NCI-H446 treated with DMSO at 0.1 percent for 48 hours (cell line): ENCODE measurements at regions not wholly inside any gene's neighbourhood (a gene's known extent, or its start where the extent isn't known, plus 50 kb on each side); places are given as distances from the start of the nearest gene placed in this dataset.
"Not testable (repeated sequence)": the region's sequence is repeated elsewhere in the genome, so short reads cannot be mapped to it uniquely, and the experiment has no call there.

ENCODE experiments used
- DNase-seq: peaks from one replicate; lab custom pipeline; 2025; lab: John Stamatoyannopoulos, UW

DNA sequence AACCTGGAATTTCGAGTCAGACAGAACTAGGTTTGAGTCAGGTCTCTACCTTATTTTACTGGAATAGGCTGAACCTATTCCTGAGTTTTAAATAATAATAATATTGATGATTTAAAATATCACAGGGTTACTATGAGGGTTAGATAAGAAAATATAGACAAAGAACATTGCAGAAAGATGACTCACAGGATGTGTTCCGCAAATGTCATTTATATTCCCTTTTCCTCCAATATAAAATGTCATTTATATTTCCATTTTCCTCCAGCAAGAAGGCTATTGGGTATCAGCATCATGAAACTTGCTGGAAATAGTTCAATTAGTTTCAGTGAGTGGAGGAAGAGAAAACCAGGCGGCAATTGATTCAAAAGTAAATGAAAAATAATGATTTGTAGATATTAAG lies 163.9 kb upstream of the RASSF8 start:
- no peak for DNase-seq

DNA sequence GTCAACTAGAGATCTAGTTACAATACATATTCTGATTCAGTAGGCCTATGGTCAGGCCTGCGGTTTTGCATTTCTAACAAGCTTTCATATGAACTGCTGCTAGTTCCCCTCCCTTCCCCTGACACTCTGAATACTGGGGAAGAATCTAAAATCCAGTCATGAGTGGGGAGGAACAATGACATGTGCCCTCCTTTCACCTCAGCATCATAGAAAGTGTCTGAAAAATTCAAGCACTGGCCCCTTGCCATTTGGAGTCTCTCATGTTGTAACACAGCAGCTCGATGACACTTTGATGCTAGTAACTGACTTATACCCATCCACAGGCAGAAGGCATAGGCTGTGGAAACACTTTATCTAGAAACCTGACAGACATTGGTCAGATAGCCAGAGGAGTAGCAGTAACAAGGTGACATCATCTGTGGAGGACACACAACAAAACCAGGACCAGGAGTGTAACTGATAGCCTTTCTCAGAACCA lies 161.9 kb upstream of the RASSF8 start:
- no peak for DNase-seq

DNA sequence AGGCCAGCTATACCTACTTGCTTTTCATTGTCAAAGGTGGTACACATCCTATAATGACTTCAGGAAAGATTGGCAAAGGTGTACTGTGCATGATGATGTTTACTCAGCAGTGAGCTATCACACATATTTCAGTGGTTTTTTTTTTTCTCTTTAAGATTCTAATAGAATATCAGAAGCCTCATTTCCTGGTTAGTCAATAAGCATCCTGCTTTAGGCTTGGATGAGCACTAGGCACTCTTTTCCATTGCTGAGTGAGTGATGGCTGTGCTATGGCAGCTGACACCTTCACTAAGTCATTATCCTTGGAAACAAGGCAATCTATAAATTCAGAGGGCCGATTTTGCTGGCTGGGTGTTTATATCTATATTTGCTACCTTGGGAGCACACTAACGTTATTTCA lies 161.1 kb upstream of the RASSF8 start:
- no peak for DNase-seq

DNA sequence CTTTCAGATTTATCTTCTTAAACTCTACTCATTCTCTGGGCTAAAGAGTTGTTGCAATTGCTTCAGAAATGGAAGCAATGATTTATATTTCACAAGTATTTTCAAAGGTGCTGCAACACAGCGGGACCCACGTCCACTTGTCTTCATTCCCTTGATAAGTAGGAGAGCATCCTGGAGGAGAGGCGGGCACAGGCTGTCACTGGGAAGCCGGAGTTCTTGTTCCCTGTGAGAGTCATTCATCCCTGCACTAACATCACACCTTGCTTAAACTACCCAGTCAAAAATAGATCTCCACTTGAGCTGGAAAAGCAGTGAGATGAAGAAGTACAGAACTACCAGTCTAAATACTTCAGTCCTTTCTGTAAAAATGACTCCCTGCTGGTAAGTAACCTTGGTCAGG lies 160.5 kb upstream of the RASSF8 start:
- no peak for DNase-seq

DNA sequence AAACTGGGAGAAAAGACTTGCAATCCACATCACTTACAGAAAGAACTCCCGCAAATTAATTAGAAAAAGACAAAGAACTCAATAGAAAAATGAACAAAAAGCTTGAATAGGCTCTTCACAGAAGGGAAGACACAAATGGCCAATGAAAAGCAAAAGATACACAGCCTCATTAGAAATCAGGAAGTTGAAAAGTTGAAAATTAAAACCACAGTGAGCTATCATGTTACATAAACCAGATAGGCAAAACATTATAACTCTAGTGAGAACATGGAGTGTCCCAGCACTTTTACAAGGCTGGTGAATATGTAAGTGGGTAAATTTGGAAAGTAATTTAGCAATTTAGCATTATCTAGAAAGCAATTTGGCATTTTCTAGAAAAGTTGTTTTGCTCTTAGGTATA lies 158.4 kb upstream of the RASSF8 start:
- no peak for DNase-seq

DNA sequence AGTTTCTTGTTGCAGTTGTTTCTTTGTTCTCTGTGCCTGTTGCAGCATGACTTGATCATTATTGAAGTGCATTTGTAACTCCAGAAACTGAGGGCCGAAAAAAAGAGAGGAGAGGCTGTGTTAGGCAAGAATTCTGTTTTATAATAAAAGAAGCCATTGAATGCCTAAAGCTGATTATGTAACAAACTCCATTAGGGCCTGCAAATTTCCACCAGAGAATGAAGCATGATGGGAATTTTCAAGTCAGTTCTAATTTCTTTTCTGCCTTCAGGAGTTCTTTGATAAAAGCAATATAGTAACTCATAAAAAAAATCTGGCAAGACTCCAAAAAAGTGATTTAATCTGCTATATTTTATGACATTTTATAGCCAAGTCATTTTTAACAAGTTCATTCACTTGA lies 156.7 kb upstream of the RASSF8 start:
- DNase-seq, result no peak

DNA sequence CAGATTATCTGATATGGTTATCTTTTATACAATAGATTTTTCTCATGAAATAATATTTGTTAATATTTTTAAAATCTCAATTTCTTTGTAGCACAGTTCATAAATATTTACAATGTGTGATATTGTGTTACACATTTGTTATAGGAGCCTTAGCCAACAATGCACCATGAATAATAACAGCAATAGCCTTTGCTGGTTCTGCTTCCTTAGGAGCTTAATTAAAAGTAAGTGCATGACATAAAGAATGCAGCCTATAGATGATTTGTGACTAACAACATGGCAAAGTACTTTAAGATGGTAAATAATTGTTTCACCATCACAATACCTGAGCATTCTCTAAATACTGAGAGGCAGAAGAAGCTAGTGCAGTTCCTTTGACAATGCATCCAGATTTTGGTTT lies 156.3 kb upstream of the RASSF8 start:
- DNase-seq, result no peak

DNA sequence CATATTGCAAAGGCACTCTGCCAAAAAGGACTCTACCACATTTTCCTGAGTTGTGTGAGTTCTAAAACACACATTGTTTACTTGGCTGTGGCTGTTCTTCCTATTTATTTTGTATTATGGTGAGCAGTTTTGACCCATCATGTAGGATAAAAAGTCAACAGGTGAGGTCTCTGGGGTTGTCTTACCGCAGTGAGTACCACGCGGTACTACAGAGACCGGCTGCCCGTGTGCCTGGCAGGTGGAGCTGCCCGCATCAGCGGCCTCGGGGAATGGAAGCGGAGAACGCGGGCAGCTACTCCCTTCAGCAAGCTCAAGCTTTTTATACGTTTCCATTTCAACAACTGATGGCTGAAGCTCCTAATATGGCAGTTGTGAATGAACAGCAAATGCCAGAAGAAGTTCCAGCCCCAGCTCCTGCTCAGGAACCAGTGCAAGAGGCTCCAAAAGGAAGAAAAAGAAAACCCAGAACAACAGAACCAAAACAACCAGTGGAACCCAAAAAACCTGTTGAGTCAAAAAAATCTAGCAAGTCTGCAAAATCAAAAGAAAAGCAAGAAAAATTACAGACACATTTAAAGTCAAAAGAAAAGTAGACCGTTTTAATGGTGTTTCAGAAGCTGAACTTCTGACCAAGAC lies 155.3 kb upstream of the RASSF8 start:
- DNase-seq, result not testable (repeated sequence)

DNA sequence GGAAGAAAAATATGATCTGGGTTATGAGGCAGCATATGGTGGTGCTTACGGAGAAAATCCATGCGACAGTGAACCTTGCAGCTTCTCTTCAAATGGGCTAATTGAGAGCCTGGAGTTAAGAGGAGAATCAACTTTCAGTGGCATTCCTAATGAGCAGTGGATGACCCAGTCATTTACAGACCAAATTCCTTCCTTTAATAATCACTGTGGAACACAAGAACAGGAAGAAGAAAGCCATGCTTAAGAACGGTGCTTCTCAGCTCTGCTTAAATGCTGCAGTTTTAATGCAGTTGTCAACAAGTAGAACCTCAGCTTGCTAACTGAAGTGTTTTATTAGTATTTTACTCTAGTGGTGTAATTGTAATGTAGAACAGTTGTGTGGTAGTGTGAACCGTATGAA lies 154.2 kb upstream of the RASSF8 start:
- DNase-seq, result not testable (repeated sequence)

DNA sequence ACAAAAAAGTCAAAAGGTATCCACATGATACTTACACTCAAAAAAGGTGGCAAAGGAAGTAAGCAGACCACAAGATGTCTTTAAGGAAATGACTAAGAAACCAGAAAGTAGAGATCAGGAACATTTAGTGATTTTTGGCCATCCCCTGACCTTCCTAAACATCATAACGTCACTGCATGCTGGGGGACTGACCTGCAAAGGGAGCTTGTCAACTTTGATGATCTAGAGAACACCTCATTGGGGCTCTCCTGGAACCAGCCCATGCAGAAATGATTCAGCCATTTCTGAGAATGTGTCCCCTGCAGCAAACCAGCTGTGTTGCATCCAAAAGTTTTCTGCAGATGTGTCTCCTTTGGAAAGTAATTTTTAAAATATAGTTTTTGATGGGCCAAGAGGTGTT lies 152.2 kb upstream of the RASSF8 start:
- DNase-seq, result no peak

DNA sequence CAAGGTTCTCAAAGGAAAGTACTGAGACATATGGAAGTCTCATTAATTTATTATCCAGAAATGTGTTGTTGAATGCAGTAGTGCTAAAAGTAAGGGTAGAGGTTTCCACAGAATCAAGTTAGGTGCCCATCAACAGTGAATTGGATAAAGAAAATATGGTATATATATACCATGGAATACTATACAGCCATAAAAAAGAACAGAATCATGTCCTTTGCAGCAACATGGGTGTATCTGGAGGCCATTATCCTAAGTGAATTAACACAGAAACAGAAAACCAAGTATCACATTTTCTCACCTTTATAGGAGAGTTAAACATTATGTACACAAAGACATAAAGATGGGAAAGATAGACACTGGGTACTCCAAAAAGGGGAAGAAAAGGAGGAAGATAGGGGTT lies 149.9 kb upstream of the RASSF8 start:
- DNase-seq, result no peak

DNA sequence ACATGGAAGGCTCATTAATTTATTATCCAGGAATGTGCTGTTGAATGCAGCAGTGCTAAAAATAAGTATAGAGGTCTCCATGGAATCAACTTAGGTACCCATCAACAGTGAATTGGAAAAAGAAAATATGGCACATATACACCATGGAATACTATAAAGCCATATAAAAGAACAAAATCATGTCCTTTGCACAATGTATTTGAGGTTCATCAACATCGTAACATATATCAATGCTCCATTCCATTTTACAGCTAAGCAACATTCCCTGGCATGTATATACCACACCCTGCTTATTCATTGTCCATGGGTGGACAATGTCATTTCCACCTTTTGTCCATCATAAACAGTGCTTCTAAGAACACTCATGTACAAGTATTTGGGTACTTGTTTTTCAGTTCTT lies 147.8 kb upstream of the RASSF8 start:
- DNase-seq, result no peak

DNA sequence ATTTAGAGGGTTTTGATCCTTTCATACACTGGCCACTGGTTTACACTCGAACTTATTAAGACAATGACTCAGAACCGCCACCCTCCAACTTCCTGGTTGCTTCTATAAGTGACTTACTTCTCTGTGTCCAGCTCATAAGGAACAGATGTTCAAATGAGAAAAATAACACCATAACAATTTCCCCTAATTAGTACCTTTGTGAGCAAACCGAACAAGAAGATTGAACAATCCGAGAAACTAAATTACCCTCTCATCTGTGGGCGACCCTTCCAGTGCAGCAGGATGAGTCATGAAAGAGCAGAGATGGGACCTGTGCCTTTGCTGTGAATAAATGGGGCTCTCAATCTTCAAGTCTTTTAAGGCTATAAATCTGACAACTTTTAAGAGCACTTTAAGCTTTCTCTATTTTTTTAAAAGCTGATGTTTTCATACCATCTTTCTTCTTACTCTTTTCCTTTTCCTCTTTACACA lies 146.8 kb upstream of the RASSF8 start:
- no peak for DNase-seq

DNA sequence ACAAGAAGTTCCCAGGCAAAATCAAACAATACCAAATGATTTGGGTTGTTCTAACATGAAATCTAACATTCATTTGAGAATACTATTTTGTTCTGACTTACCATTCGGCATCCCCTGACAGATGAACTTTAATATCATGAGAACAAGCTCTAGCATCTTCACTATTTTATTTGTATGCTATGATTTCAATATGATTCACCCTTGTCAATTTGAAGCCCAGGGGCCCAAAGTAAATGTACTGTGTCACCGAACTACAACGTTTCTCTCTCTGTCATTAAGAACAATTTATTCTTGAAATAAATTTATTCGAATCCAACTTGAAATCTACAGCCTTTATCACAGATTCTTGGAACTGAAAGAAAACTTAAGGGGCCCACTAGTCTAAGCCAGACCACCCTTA lies 146.2 kb upstream of the RASSF8 start:
- DNase-seq, result no peak

DNA sequence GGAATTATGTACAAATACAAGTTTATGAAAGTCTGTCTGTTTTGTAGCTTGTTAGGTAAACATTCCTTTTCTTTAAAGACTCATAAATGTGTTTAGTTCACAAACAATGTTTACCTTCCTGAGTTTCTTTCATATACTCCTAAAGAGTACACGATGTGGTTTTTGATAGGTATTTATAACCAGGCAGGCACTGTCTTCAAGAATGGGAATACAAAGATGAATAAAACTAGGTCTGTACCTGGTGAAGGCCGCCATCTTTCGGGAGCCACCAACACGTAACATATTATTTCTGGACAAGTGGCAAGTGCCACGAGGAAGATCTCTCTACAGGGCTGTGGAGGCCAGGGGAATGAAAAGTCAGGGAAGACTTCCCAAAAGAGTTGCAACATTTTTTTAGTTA lies 144.6 kb upstream of the RASSF8 start:
- no peak for DNase-seq

DNA sequence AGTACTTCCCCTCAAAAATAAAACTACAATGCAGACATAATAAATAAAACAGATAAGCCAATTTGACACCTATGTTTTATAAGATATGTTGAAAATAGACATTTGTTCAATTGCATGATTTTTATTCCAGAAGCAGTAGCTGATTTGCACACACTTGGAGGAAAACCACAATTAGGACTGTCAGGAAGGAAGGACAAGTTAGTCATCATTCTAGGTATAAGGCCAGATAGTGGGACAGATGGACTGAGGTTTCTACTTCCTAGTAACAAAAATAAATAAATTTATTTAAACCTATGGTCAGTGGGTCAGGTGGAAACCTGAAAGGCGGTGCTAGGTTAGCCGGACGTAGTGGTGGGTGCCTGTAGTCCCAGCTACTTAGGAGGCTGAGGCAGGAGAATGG lies 141.8 kb upstream of the RASSF8 start:
- no peak for DNase-seq

DNA sequence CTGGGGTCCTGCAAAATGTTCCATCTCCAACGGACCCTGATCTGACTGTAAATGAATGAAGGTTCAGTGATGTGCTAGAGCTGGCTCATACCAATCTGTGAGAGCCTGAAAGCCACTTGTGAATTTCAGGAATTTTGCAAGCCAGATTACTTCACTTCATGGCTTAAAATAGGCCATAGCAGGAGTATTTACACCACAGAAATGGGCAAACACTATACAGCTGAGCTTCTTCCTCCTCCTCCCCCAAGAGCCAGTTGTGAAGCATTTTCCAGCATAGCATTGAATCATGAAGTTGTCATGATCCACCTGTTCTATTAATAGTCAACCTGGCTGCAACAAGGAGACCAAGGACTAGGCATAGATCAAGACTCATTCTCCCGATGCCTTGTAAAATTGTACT lies 141.3 kb upstream of the RASSF8 start:
- no peak for DNase-seq

DNA sequence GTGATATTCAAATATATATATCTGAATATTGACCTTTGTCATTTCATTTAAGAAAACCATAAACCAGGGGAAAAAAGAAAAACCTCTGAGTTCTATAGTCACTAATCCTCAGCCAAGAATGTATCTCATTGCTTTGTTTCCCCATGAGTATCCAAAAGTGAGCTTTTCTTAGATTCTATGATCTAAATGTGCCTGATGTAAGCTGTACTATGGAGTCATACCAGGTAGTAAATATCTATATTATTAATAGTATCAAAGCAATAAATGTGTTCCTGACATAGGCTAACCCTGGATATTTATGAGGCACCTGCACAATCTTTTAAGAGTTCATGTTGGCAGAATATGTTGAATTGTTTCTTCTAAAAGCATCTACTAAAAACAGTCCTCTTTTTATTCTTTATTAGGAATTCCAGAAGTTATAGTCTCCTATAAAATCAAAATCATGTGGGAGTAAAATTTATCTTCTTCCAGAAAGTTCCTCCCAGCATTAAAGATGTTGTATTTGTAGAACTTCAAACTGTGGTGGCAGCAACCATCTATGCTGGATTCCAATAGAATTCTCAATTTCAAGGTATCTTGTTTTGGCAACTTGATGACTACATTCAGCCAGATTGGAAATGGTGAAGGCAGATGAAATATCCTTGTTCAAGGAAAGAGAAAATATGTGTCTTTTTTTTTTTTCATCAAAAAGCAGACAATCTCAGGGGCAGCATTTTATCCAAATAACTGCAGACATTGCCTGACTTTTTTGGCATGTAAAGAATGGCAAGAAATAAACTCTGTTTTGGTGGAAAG lies 139.7 kb upstream of the RASSF8 start:
- DNase-seq, result no peak

DNA sequence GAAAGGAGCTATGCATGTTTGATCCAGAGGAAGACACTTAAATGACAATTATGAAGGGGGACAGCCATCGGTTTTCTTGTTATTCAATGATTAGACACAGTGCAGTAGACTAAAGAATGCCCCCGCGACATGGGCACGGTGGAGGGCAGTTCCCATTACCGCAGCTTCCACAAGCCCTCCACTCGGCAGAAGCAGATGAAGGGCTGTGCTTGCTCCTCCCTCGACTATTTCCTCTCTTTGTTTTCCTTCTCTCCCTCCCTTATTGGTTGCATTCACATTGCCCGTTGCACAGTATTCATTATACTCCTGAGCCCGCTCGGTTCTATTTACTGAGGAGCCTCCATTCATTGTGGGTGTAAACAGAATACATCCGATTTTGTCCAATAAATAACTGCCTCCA lies 138.8 kb upstream of the RASSF8 start:
- DNase-seq, result no peak

DNA sequence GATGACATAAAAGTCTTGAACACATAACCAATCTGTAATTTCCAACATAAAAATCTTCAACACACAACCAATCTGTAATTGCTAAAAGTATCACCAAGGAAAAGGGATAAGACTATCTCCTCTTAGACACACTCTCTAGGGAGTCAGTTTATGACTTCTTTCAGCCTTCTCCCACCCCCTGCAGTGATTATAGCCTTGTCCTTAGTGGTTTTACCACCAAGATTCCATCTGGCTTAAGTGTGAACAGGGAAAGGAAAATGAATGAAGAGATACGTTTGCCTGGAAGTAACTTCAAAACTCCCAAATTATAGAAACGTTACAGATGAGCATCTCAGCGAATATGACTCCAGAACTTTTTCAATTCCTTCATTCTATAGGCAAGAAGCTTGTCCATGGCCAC lies 136.2 kb upstream of the RASSF8 start:
- no peak for DNase-seq

DNA sequence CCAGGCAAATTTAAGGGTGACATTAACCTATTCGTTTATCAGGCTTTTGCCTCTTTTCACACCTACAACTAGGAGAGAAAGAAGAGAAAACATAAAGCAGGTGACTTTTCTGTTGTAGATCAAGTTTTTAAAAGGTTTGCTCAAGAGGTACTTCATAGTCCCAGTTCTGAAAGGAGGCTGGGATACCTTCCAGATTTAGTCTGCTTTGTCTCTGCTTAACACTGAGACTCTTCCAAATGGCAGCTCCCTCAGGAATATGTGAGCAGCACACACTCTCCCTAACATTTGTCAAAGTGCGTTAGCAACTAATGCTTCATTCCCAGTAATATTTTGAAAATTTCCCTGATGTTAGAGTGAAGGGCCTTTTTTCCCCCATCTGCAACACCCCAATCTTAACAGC lies 133.7 kb upstream of the RASSF8 start:
- DNase-seq, result no peak

DNA sequence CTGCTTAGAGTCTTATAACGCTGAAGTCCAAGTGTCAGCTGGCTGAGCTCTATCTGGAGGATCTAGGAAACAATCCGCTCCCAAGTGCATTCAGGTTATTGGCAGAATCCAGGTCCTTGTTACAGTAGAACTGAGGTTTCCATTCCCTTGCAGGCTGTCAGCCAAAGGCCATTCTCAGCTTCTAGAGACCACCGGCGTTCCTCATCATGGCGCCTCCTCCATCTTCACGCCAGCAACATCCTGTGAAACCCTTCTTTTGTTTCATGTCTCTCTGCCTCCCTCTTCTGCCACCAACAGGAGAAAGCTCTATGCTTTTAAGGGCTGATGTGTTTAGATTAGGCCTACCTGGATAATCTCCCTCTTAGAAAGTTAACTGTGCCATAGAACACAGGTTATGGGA lies 133.0 kb upstream of the RASSF8 start:
- DNase-seq, result no peak

DNA sequence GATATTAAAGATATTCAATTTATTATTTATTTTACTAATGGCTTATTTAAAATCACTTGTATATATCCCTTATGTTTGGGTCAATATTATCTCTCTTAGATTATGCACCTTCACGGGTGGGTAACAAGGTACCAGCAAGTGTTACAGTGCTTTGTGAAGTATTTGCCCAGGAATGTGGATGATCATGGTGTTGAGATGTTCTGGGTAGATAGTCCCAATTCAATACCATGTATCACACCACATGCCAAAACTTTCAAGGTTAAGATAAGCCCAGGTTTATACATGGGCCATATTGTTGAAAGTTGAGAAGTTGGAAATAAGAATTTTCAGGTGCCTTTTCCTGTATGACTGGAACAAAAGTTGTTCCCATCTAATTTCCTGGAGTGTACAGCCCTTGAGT lies 131.3 kb upstream of the RASSF8 start:
- DNase-seq, result no peak

DNA sequence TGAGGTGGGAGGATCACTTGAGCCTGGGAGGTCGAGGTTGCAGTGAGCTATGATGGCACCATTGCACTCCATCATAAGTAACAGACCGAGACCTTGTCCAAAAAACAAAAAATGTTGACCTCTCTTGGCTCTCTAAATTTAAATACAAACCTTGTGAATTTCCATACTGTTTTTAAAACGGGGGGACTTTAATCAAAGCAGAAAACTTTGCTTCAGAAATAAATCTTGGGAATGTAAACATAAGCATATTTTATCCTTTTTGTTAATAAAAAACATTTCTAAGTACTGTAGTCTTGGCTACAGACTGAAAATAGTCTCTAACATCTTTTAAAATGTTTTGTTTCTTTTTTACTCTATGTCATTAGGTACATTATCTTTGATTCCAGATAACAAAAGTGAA lies 130.7 kb upstream of the RASSF8 start:
- DNase-seq, result no peak
